ENCODE measurements at regions not wholly inside any gene's neighbourhood (a gene's known extent, or its start where the extent isn't known, plus 50 kb on each side); places are given as distances from the start of the nearest gene placed in this dataset. TPM values are rescaled to one million over a fixed set of nuclear protein-coding genes. Genes with fewer than 3 reads are reported as not detected.
"Not testable (repeated sequence)": the region's sequence is repeated elsewhere in the genome, so short reads cannot be mapped to it uniquely, and the experiment has no call there.

GRCh38 chr15:25253048-25253973 lies 185.5 kb downstream of the UBE3A start:
- H2BK5ac ChIP-seq (ENCODE audit: low read length); H3K23ac ChIP-seq (ENCODE audit: low read depth, low read length, poor library complexity); H2AFZ ChIP-seq (ENCODE audit: low read length); H3K18ac ChIP-seq (ENCODE audit: low read length); H3K14ac ChIP-seq (ENCODE audit: low read length); H3K79me1 ChIP-seq (ENCODE audit: low read depth, low read length); H3K9ac ChIP-seq (ENCODE audit: low read depth, low read length, poor library complexity); H2BK15ac ChIP-seq (ENCODE audit: low read length); H3K27ac ChIP-seq (replicated peaks; ENCODE audit: low read length); H3K4ac ChIP-seq (ENCODE audit: low read length); DNase-seq (ENCODE audit: low spot score); H4K91ac ChIP-seq (ENCODE audit: low read depth, low read length, poor library complexity); H3K4me1 ChIP-seq (ENCODE audit: control insufficient read depth in 2 of 2, insufficient read depth in 1 of 2, low read depth in 1 of 2, low read length in 2 of 2); H3K36me3 ChIP-seq (replicated peaks in 1 of 2; ENCODE audit: control insufficient read depth in 2 of 2, insufficient read depth in 2 of 2, low read length in 2 of 2); H3K4me2 ChIP-seq (ENCODE audit: insufficient read depth, low read length, poor library complexity, severe bottlenecking); H2BK120ac ChIP-seq (ENCODE audit: low read depth, low read length); H4K8ac ChIP-seq (ENCODE audit: low read depth, low read length); H2AK5ac ChIP-seq (ENCODE audit: low read depth, low read length); H2BK12ac ChIP-seq (ENCODE audit: low read length); H3K27me3 ChIP-seq (ENCODE audit: control insufficient read depth in 3 of 3, insufficient read depth in 3 of 3, low read depth in 1 of 3, low read length in 3 of 3): not testable (repeated sequence)
- Histone ChIP-seq H3K9me3 (replicated peaks in 1 of 2; ENCODE audit: control insufficient read depth in 2 of 2, insufficient read depth in 1 of 2, low read depth in 1 of 2, low read length in 2 of 2) (peaks cover 0 to 17% of the 10 kb centered on the region in 2 donors), H3K4me3 (ENCODE audit: low read length in 2 of 2) (peak overlapping the region in 1 of 2 donors; percentile 40)
- no CpG with 5 or more reads among the region's 35 CpGs for WGBS, 2 donors (ENCODE audit: extremely low coverage in 2 of 2, insufficient read length in 2 of 2, insufficient replicate concordance in 1 of 2)

GRCh38 chr15:25268166-25268565 lies 170.7 kb downstream of the UBE3A start:
- Histone ChIP-seq H3K14ac (ENCODE audit: low read length) (no peak overlapping the region), H3K23ac (ENCODE audit: low read depth, low read length, poor library complexity) (no peak overlapping the region), H3K4me1 (ENCODE audit: control insufficient read depth in 2 of 2, insufficient read depth in 1 of 2, low read depth in 1 of 2, low read length in 2 of 2) (no peaks in the 10 kb centered on the region), H3K27me3 (ENCODE audit: control insufficient read depth in 3 of 3, insufficient read depth in 3 of 3, low read depth in 1 of 3, low read length in 3 of 3) (no peaks in the 10 kb centered on the region), H3K4ac (ENCODE audit: low read length) (no peak overlapping the region), H2BK12ac (ENCODE audit: low read length) (no peak overlapping the region), H2BK5ac (ENCODE audit: low read length) (no peak overlapping the region), H3K4me2 (ENCODE audit: insufficient read depth, low read length, poor library complexity, severe bottlenecking) (no peak overlapping the region), H2BK120ac (ENCODE audit: low read depth, low read length) (no peak overlapping the region), H4K91ac (ENCODE audit: low read depth, low read length, poor library complexity) (no peak overlapping the region), H3K9me3 (replicated peaks in 1 of 2; ENCODE audit: control insufficient read depth in 2 of 2, insufficient read depth in 1 of 2, low read depth in 1 of 2, low read length in 2 of 2) (no peaks in the 10 kb centered on the region), H3K79me1 (ENCODE audit: low read depth, low read length) (no peaks in the 10 kb centered on the region), H2AK5ac (ENCODE audit: low read depth, low read length) (no peak overlapping the region), H3K4me3 (ENCODE audit: low read length in 2 of 2) (no peak overlapping the region), H2BK15ac (ENCODE audit: low read length) (no peak overlapping the region), H2AFZ (ENCODE audit: low read length) (no peak overlapping the region), H3K36me3 (replicated peaks in 1 of 2; ENCODE audit: control insufficient read depth in 2 of 2, insufficient read depth in 2 of 2, low read length in 2 of 2) (no peaks in the 10 kb centered on the region), H4K8ac (ENCODE audit: low read depth, low read length) (no peak overlapping the region), H3K27ac (replicated peaks; ENCODE audit: low read length) (no peak overlapping the region), H3K18ac (ENCODE audit: low read length) (no peak overlapping the region), H3K9ac (ENCODE audit: low read depth, low read length, poor library complexity) (no peak overlapping the region)
- no peak for DNase-seq (ENCODE audit: low spot score)
- WGBS, 2 donors (ENCODE audit: extremely low coverage in 2 of 2, insufficient read length in 2 of 2, insufficient replicate concordance in 1 of 2), result no CpG with 5 or more reads among the region's 6 CpGs

Small RNA genes lying in the stretch of these regions (small RNA-seq; reads per million reads assigned to genes)
- gene RF00105 (ENCODE audit: insufficient read depth) (not detected), gene SNORD115-1 (ENCODE audit: insufficient read depth) (not detected), gene SNORD115-10 (ENCODE audit: insufficient read depth) (not detected), gene SNORD115-11 (ENCODE audit: insufficient read depth) (not detected), gene SNORD115-12 (ENCODE audit: insufficient read depth) (not detected), gene SNORD115-14 (ENCODE audit: insufficient read depth) (not detected), gene SNORD115-15 (ENCODE audit: insufficient read depth) (not detected), gene SNORD115-16 (ENCODE audit: insufficient read depth) (not detected), gene SNORD115-17 (ENCODE audit: insufficient read depth) (not detected), gene SNORD115-18 (ENCODE audit: insufficient read depth) (not detected), gene SNORD115-19 (ENCODE audit: insufficient read depth) (not detected), gene SNORD115-2 (ENCODE audit: insufficient read depth) (not detected), gene SNORD115-20 (ENCODE audit: insufficient read depth) (not detected), gene SNORD115-21 (ENCODE audit: insufficient read depth) (not detected), gene SNORD115-22 (ENCODE audit: insufficient read depth) (not detected), gene SNORD115-23 (ENCODE audit: insufficient read depth) (not detected), gene SNORD115-24 (ENCODE audit: insufficient read depth) (not detected), gene SNORD115-25 (ENCODE audit: insufficient read depth) (not detected), gene SNORD115-27 (ENCODE audit: insufficient read depth) (not detected), gene SNORD115-28 (ENCODE audit: insufficient read depth) (not detected), gene SNORD115-29 (ENCODE audit: insufficient read depth) (not detected), gene SNORD115-3 (ENCODE audit: insufficient read depth) (not detected), gene SNORD115-30 (ENCODE audit: insufficient read depth) (not detected), gene SNORD115-31 (ENCODE audit: insufficient read depth) (not detected), gene SNORD115-32 (ENCODE audit: insufficient read depth) (not detected), gene SNORD115-33 (ENCODE audit: insufficient read depth) (not detected), gene SNORD115-34 (ENCODE audit: insufficient read depth) (not detected), gene SNORD115-35 (ENCODE audit: insufficient read depth) (not detected), gene SNORD115-36 (ENCODE audit: insufficient read depth) (not detected), gene SNORD115-37 (ENCODE audit: insufficient read depth) (not detected), gene SNORD115-38 (ENCODE audit: insufficient read depth) (not detected), gene SNORD115-39 (ENCODE audit: insufficient read depth) (not detected), gene SNORD115-4 (ENCODE audit: insufficient read depth) (not detected), gene SNORD115-40 (ENCODE audit: insufficient read depth) (not detected), gene SNORD115-41 (ENCODE audit: insufficient read depth) (not detected), gene SNORD115-42 (ENCODE audit: insufficient read depth) (not detected), gene SNORD115-43 (ENCODE audit: insufficient read depth) (not detected), gene SNORD115-44 (ENCODE audit: insufficient read depth) (not detected), gene SNORD115-45 (ENCODE audit: insufficient read depth) (not detected), gene SNORD115-46 (ENCODE audit: insufficient read depth) (not detected), gene SNORD115-47 (ENCODE audit: insufficient read depth) (not detected), gene SNORD115-5 (ENCODE audit: insufficient read depth) (not detected), gene SNORD115-6 (ENCODE audit: insufficient read depth) (not detected), gene SNORD115-7 (ENCODE audit: insufficient read depth) (not detected), gene SNORD115-8 (ENCODE audit: insufficient read depth) (not detected), gene SNORD115-9 (ENCODE audit: insufficient read depth) (not detected), gene SNORD116-1 (ENCODE audit: insufficient read depth) (124 reads per million, percentile 97 among the genes with 10 or more reads in this experiment), gene SNORD116-10 (ENCODE audit: insufficient read depth) (not detected), gene SNORD116-11 (ENCODE audit: insufficient read depth) (24.4 reads per million, percentile 84 among the genes with 10 or more reads in this experiment), gene SNORD116-12 (ENCODE audit: insufficient read depth) (20.1 reads per million, percentile 80 among the genes with 10 or more reads in this experiment), gene SNORD116-13 (ENCODE audit: insufficient read depth) (63.9 reads per million, percentile 94 among the genes with 10 or more reads in this experiment), gene SNORD116-14 (ENCODE audit: insufficient read depth) (144 reads per million, percentile 97 among the genes with 10 or more reads in this experiment), gene SNORD116-15 (ENCODE audit: insufficient read depth) (95.4 reads per million, percentile 96 among the genes with 10 or more reads in this experiment), gene SNORD116-16 (ENCODE audit: insufficient read depth) (85.2 reads per million, percentile 96 among the genes with 10 or more reads in this experiment), gene SNORD116-17 (ENCODE audit: insufficient read depth) (3.5 reads per million), gene SNORD116-18 (ENCODE audit: insufficient read depth) (151 reads per million, percentile 97 among the genes with 10 or more reads in this experiment), gene SNORD116-19 (ENCODE audit: insufficient read depth) (not detected), gene SNORD116-2 (ENCODE audit: insufficient read depth) (87.5 reads per million, percentile 96 among the genes with 10 or more reads in this experiment), gene SNORD116-22 (ENCODE audit: insufficient read depth) (not detected), gene SNORD116-23 (ENCODE audit: insufficient read depth) (310 reads per million, percentile 98 among the genes with 10 or more reads in this experiment), gene SNORD116-24 (ENCODE audit: insufficient read depth) (542 reads per million, percentile 98 among the genes with 10 or more reads in this experiment), gene SNORD116-25 (ENCODE audit: insufficient read depth) (150 reads per million, percentile 97 among the genes with 10 or more reads in this experiment), gene SNORD116-29 (ENCODE audit: insufficient read depth) (418 reads per million, percentile 98 among the genes with 10 or more reads in this experiment), gene SNORD116-3 (ENCODE audit: insufficient read depth) (not detected), gene SNORD116-30 (ENCODE audit: insufficient read depth) (not detected), gene SNORD116-5 (ENCODE audit: insufficient read depth) (not detected), gene SNORD116-6 (ENCODE audit: insufficient read depth) (186 reads per million, percentile 97 among the genes with 10 or more reads in this experiment), gene SNORD116-7 (ENCODE audit: insufficient read depth) (not detected), gene SNORD116-8 (ENCODE audit: insufficient read depth) (222 reads per million, percentile 97 among the genes with 10 or more reads in this experiment), gene SNORD116-9 (ENCODE audit: insufficient read depth) (not detected)
